B cell (primary cell): ENCODE measurements at regions not wholly inside any gene's neighbourhood (a gene's known extent, or its start where the extent isn't known, plus 50 kb on each side); places are given as distances from the start of the nearest gene placed in this dataset.

Experiments used
- EZH2 ChIP-seq: IDR thresholded peaks from 2 replicates; pipeline ENCODE4 v1.6.1; 2012; ENCODE audit warnings: borderline replicate concordance, low read depth, mild to moderate bottlenecking, moderate library complexity, low read length; ENCODE audit not compliant: insufficient read depth, poor library complexity, severe bottlenecking
- TF ChIP-seq, protein P1 (sequence below): fragments of 200-600 bp; IDR thresholded peaks from one replicate; pipeline ENCODE4 v1.8.0; 2022; ENCODE audit warnings: antibody characterized with exemption, mild to moderate bottlenecking

DNA sequence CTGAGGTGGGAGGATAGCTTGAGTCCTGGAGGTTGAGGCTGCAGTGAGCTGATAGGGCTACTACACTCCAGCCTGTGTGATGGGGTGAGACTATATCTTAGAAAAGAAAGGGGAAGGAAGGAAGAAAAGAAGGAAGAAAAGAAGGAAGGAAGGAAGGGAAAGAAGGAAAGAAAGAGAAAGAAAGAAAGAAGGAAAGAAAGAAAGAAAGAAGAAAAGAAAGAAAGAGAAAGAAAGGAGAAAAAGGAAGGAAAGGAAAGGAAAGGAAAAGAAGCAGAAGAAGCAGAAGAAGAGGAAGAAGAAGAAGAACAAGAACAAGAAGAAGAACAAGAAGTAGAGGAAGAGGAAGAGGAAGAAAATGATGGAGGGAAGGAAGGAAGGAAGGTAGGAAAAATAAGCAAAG lies 1130.2 kb upstream of the MAP3K7 start:
- TF ChIP-seq, protein P1, sequence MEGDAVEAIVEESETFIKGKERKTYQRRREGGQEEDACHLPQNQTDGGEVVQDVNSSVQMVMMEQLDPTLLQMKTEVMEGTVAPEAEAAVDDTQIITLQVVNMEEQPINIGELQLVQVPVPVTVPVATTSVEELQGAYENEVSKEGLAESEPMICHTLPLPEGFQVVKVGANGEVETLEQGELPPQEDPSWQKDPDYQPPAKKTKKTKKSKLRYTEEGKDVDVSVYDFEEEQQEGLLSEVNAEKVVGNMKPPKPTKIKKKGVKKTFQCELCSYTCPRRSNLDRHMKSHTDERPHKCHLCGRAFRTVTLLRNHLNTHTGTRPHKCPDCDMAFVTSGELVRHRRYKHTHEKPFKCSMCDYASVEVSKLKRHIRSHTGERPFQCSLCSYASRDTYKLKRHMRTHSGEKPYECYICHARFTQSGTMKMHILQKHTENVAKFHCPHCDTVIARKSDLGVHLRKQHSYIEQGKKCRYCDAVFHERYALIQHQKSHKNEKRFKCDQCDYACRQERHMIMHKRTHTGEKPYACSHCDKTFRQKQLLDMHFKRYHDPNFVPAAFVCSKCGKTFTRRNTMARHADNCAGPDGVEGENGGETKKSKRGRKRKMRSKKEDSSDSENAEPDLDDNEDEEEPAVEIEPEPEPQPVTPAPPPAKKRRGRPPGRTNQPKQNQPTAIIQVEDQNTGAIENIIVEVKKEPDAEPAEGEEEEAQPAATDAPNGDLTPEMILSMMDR, result peak; percentile 12
- TF ChIP-seq EZH2, result no peak
